GM19025 (cell line): ENCODE measurements at regions not wholly inside any gene's neighbourhood (a gene's known extent, or its start where the extent isn't known, plus 50 kb on each side); places are given as distances from the start of the nearest gene placed in this dataset.

Experiments used
- ATAC-seq: cut with Tn5 transposase; IDR thresholded peaks from one replicate; pipeline ENCODE4 v1.9.1; 2021; ENCODE audit warnings: mild to moderate bottlenecking, low read depth, moderate library complexity; ENCODE audit not compliant: unreplicated experiment

- ATAC-seq = no peak
Observed at GRCh38 chr18:55642191-55642590, 54.2 kb upstream of the TCF4 start.

GRCh38 chr18:55641486-55641885 lies 53.5 kb upstream of the TCF4 start:
- ATAC-seq = no peak
